Sigmoid colon (tissue), 6 donors: ENCODE measurements at regions not wholly inside any gene's neighbourhood (a gene's known extent, or its start where the extent isn't known, plus 50 kb on each side); places are given as distances from the start of the nearest gene placed in this dataset.
A peak's percentile ranks its signal among the peaks of the same experiment; 100 is the strongest.

Source experiments
- DNase-seq: peaks from one replicate; pipeline ENCODE4 v3.0.0-alpha.2; 2019
- H3K27ac ChIP-seq, 4 donors: fragments of 200-600 bp; sonication (generic); one replicate each; pipeline ENCODE4 v1.5.1; 2016 to 2019; ENCODE audit warnings: mild to moderate bottlenecking in 1 of 4
- H3K27me3 ChIP-seq, 3 donors: fragments of 200-600 bp; sonication (generic); one replicate each; pipeline ENCODE4 v1.5.1; 2019; ENCODE audit warnings: mild to moderate bottlenecking in 1 of 3
- H3K36me3 ChIP-seq, 4 donors: fragments of 200-600 bp; sonication (generic); one replicate each; pipeline ENCODE4 v1.5.1; 2016 to 2019
- H3K4me1 ChIP-seq, 4 donors: fragments of 200-600 bp; sonication (generic); one replicate each; pipeline ENCODE4 v1.5.1; 2017 to 2019
- H3K4me3 ChIP-seq, 4 donors: fragments of 200-600 bp; sonication (generic); one replicate each; pipeline ENCODE4 v1.5.1; 2017 to 2019; ENCODE audit warnings: mild to moderate bottlenecking in 2 of 4, moderate library complexity in 1 of 4
- H3K9me3 ChIP-seq, 4 donors: fragments of 200-600 bp in 3 of 4; sonication (generic) in 3 of 4; one replicate each; pipeline versions ENCODE4 v1.5.1 to v1.6.1; 2013 to 2019
- CTCF ChIP-seq, 4 experiments: fragments of 450-650 bp in 3 of 4; fragments of 200-600 bp in 1 of 4; IDR thresholded peaks; one replicate each; pipeline ENCODE4 v1.5.1; 2016 to 2019; ENCODE audit warnings: antibody characterized with exemption in 4 of 4, mild to moderate bottlenecking in 3 of 4, moderate library complexity in 2 of 4
- EP300 ChIP-seq, 4 donors: sonication (generic); formaldehyde crosslinking; IDR thresholded peaks; one replicate each; pipeline ENCODE4 v1.6.1; 2017; ENCODE audit warnings: antibody characterized with exemption in 4 of 4
- POLR2A ChIP-seq, 2 donors: fragments of 450-650 bp; IDR thresholded peaks; one replicate each; pipeline ENCODE4 v1.6.1; 2016; ENCODE audit warnings: antibody characterized with exemption in 2 of 2, mild to moderate bottlenecking in 2 of 2, moderate library complexity in 2 of 2
- POLR2AphosphoS5 ChIP-seq, 4 donors: sonication (generic); formaldehyde crosslinking; IDR thresholded peaks; one replicate each; pipeline ENCODE4 v1.6.1; 2017; ENCODE audit warnings: antibody characterized with exemption in 4 of 4
- WGBS, 2 donors: extraction: QIAGEN DNeasy Blood & Tissue Kit; methylation state at CpG; one replicate each; pipeline ENCODE4 v1.1.7; 2013; 5-methylcytosine and 5-hydroxymethylcytosine counted together
- intact Hi-C: fragments of 100-400 bp; cut with DNase I; formaldehyde crosslinking; loops from one replicate; pipeline ENCODE4 v1.15.1; 2023
- donor health status: healthy with polysubstance abuse.
- donor health status: healthy.

GRCh38 chr12:4120316-4120917 is 153.1 kb upstream of the CCND2 start:
- no peak overlapping the region for H3K27ac ChIP-seq
- intact Hi-C loops, result no loop called here
- no peaks in the 10 kb centered on the region for H3K9me3 ChIP-seq
- H3K27me3 ChIP-seq, result no peaks in the 10 kb centered on the region
- TF ChIP-seq POLR2AphosphoS5 (IDR thresholded peaks at IDR 0.05) (no peak), POLR2A (IDR thresholded peaks at IDR 0.05) (no peak), EP300 (IDR thresholded peaks at IDR 0.05) (no peak), CTCF (IDR thresholded peaks at IDR 0.05) (no peak)
- no peaks in the 10 kb centered on the region for H3K36me3 ChIP-seq
- H3K4me1 ChIP-seq, result peaks cover 0 to 20% (median 16%) of the 10 kb centered on the region in 4 donors
- WGBS, 2 donors, result 62 to 91% methylated on average over 5 of the region's 5 CpGs
- DNase-seq, result peak; percentile 15
- no peak overlapping the region for H3K4me3 ChIP-seq

GRCh38 chr12:4119157-4119761 is 154.3 kb upstream of the CCND2 start:
- 28 to 57% methylated on average over 7 of the region's 7 CpGs for WGBS, 2 donors
- DNase-seq, result no peak

DNA sequence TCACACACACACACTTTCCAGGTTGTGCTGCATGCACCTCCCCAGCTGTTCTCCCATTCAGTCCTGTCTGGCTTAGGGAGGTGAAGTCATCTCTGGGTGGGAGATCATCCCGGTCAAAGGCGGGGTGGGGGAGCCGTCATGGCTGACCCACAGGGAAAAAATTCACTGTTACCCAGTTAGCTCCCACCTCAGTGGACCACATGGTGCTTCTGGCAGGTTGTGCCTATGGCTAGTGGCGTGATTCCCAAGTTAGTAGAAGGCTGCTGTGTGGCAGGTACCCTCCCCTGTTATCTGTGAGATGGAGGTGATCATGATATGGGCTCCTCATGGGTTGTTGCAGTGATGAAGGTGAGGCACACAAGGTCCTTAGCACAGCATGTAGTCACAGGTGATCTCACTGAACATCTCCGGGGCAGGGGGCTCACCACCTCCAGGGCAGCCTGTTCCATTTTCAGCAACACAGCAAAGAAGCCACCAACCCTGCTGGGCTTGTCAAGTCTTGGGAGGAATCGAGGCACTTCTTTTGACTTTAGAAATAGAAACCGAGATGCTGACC is 154.9 kb upstream of the CCND2 start:
- H3K4me1 ChIP-seq, result peaks cover 0 to 20% (median 16%) of the 10 kb centered on the region in 4 donors
- WGBS, 2 donors, result 49 to 51% methylated on average over 7 of the region's 7 CpGs
- no peak overlapping the region for H3K27ac ChIP-seq
- TF ChIP-seq POLR2AphosphoS5 (IDR thresholded peaks at IDR 0.05), result no peak
- no peak for TF ChIP-seq POLR2A (IDR thresholded peaks at IDR 0.05)
- no peak for TF ChIP-seq EP300 (IDR thresholded peaks at IDR 0.05)
- TF ChIP-seq CTCF (IDR thresholded peaks at IDR 0.05), result no peak
- H3K4me3 ChIP-seq, result no peak overlapping the region
- no peaks in the 10 kb centered on the region for H3K36me3 ChIP-seq
- no peaks in the 10 kb centered on the region for H3K27me3 ChIP-seq
- intact Hi-C loops, result no loop called here
- no peaks in the 10 kb centered on the region for H3K9me3 ChIP-seq
- DNase-seq, result peak; percentile 40

More at GRCh38 chr12:4119157-4119761, 154.3 kb upstream of the CCND2 start:
- Histone ChIP-seq H3K27ac (no peak overlapping the region), H3K36me3 (no peaks in the 10 kb centered on the region), H3K9me3 (no peaks in the 10 kb centered on the region), H3K4me1 (peaks cover 0 to 20% (median 16%) of the 10 kb centered on the region in 4 donors), H3K4me3 (no peak overlapping the region), H3K27me3 (no peaks in the 10 kb centered on the region)
- intact Hi-C loops, result no loop called here
- TF ChIP-seq EP300 (IDR thresholded peaks at IDR 0.05) (no peak), POLR2A (IDR thresholded peaks at IDR 0.05) (no peak), POLR2AphosphoS5 (IDR thresholded peaks at IDR 0.05) (no peak), CTCF (IDR thresholded peaks at IDR 0.05) (no peak)

GRCh38 chr12:4118017-4118510 is 155.5 kb upstream of the CCND2 start:
- Histone ChIP-seq H3K4me1 (peaks cover 0 to 20% (median 16%) of the 10 kb centered on the region in 4 donors), H3K27ac (no peak overlapping the region), H3K27me3 (no peaks in the 10 kb centered on the region), H3K9me3 (no peaks in the 10 kb centered on the region), H3K4me3 (no peak overlapping the region), H3K36me3 (no peaks in the 10 kb centered on the region)
- DNase-seq, result peak; percentile 63
- TF ChIP-seq POLR2AphosphoS5 (IDR thresholded peaks at IDR 0.05), result no peak
- TF ChIP-seq POLR2A (IDR thresholded peaks at IDR 0.05), result no peak
- TF ChIP-seq EP300 (IDR thresholded peaks at IDR 0.05), result no peak
- TF ChIP-seq CTCF (IDR thresholded peaks at IDR 0.05), result no peak
- WGBS, 2 donors, result 1 to 3% methylated on average over 7 of the region's 7 CpGs
- intact Hi-C loops, result no loop called here
